ENCODE measurements at regions not wholly inside any gene's neighbourhood (a gene's known extent, or its start where the extent isn't known, plus 50 kb on each side); places are given as distances from the start of the nearest gene placed in this dataset.

GRCh38 chr6:145141572-145141971 lies 593.7 kb downstream of the EPM2A start:
- TF ChIP-seq POLR2AphosphoS5 (IDR thresholded peaks at IDR 0.05) (no peak), CTCF (IDR thresholded peaks at IDR 0.05) (no peak)

Measured in gastroesophageal sphincter (tissue), 3 donors.